SK-N-SH treated with all-trans-retinoic acid at 6 μM for 48 hours (cell line): ENCODE measurements at regions not wholly inside any gene's neighbourhood (a gene's known extent, or its start where the extent isn't known, plus 50 kb on each side); places are given as distances from the start of the nearest gene placed in this dataset.

Source experiments
- ATAC-seq: fragments of 200-7000 bp; cut with Tn5 transposase; 3 replicates; pipeline ENCODE4 v1.9.1; 2020; ENCODE audit warnings: mild to moderate bottlenecking, moderate library complexity
- ARNTL ChIP-seq: fragments of 450-650 bp; formaldehyde crosslinking; IDR thresholded peaks from 2 replicates; pipeline ENCODE4 v1.5.0; 2020; ENCODE audit warnings: low read depth, mild to moderate bottlenecking, moderate library complexity, borderline replicate concordance
- BACH2 ChIP-seq: fragments of 250-450 bp; sonication (Bioruptor Pico); IDR thresholded peaks from 2 replicates; pipeline ENCODE4 v1.9.0; 2021; ENCODE audit warnings: mild to moderate bottlenecking, borderline replicate concordance
- GLIS3 ChIP-seq: fragments of 250-450 bp; sonication (Bioruptor Pico); IDR thresholded peaks from 2 replicates; pipeline ENCODE4 v1.5.0; 2020; ENCODE audit warnings: mild to moderate bottlenecking, moderate library complexity
- OSR1 ChIP-seq: fragments of 250-450 bp; sonication (Bioruptor Pico); IDR thresholded peaks from 2 replicates; pipeline ENCODE4 v1.8.0; 2022; ENCODE audit warnings: moderate library complexity, mild to moderate bottlenecking, inconsistent platforms
- PATZ1 ChIP-seq: fragments of 250-450 bp; sonication (Bioruptor Pico); IDR thresholded peaks from 2 replicates; pipeline ENCODE4 v1.8.0; 2020; ENCODE audit warnings: mild to moderate bottlenecking, moderate library complexity, borderline replicate concordance
- PPARA ChIP-seq: fragments of 250-450 bp; sonication (Bioruptor Pico); IDR thresholded peaks from 2 replicates; pipeline ENCODE4 v1.5.0; 2020; ENCODE audit warnings: mild to moderate bottlenecking, borderline replicate concordance
- RARB ChIP-seq: fragments of 250-450 bp; sonication (Bioruptor Pico); IDR thresholded peaks from 2 replicates; pipeline ENCODE4 v1.8.0; 2021; ENCODE audit warnings: mild to moderate bottlenecking, moderate library complexity
- TOX ChIP-seq: fragments of 250-450 bp; sonication (Bioruptor Pico); IDR thresholded peaks from 2 replicates; pipeline ENCODE4 v1.8.0; 2021; ENCODE audit warnings: mild to moderate bottlenecking, moderate library complexity, borderline replicate concordance
- ZC3H10 ChIP-seq: fragments of 250-450 bp; sonication (Bioruptor Pico); IDR thresholded peaks from 2 replicates; pipeline ENCODE4 v1.5.1; 2021; ENCODE audit warnings: mild to moderate bottlenecking, moderate library complexity
- ZFP3 ChIP-seq: fragments of 250-450 bp; sonication (Bioruptor Pico); IDR thresholded peaks from 2 replicates; pipeline ENCODE4 v1.5.0; 2020; ENCODE audit warnings: mild to moderate bottlenecking, moderate library complexity
- ZNF565 ChIP-seq: fragments of 450-650 bp; formaldehyde crosslinking; conservative IDR thresholded peaks from 2 replicates; pipeline ENCODE4 v1.5.0; 2020; ENCODE audit warnings: low read depth, mild to moderate bottlenecking, moderate library complexity
- ZNF70 ChIP-seq: fragments of 450-650 bp; formaldehyde crosslinking; IDR thresholded peaks from 2 replicates; pipeline ENCODE4 v1.5.0; 2020; ENCODE audit warnings: mild to moderate bottlenecking, moderate library complexity
- ZNF8 ChIP-seq: fragments of 450-650 bp; formaldehyde crosslinking; IDR thresholded peaks from 2 replicates; pipeline ENCODE4 v1.5.0; 2020; ENCODE audit warnings: mild to moderate bottlenecking, moderate library complexity
- TF ChIP-seq, protein P1 (sequence below): fragments of 250-450 bp; sonication (Bioruptor Pico); IDR thresholded peaks from 2 replicates; pipeline ENCODE4 v1.5.0; 2020; ENCODE audit warnings: mild to moderate bottlenecking, moderate library complexity
- TF ChIP-seq, protein P2 (sequence below): fragments of 250-450 bp; sonication (Bioruptor Pico); IDR thresholded peaks from 2 replicates; pipeline ENCODE4 v1.5.1; 2021; ENCODE audit warnings: mild to moderate bottlenecking, moderate library complexity
- TF ChIP-seq, protein P3 (sequence below): fragments of 250-450 bp; sonication (Bioruptor Pico); IDR thresholded peaks from 2 replicates; pipeline ENCODE4 v1.8.0; 2021; ENCODE audit warnings: low read depth, mild to moderate bottlenecking, moderate library complexity, borderline replicate concordance

- ATAC-seq, result peak; percentile 82
- TF ChIP-seq, protein P1, sequence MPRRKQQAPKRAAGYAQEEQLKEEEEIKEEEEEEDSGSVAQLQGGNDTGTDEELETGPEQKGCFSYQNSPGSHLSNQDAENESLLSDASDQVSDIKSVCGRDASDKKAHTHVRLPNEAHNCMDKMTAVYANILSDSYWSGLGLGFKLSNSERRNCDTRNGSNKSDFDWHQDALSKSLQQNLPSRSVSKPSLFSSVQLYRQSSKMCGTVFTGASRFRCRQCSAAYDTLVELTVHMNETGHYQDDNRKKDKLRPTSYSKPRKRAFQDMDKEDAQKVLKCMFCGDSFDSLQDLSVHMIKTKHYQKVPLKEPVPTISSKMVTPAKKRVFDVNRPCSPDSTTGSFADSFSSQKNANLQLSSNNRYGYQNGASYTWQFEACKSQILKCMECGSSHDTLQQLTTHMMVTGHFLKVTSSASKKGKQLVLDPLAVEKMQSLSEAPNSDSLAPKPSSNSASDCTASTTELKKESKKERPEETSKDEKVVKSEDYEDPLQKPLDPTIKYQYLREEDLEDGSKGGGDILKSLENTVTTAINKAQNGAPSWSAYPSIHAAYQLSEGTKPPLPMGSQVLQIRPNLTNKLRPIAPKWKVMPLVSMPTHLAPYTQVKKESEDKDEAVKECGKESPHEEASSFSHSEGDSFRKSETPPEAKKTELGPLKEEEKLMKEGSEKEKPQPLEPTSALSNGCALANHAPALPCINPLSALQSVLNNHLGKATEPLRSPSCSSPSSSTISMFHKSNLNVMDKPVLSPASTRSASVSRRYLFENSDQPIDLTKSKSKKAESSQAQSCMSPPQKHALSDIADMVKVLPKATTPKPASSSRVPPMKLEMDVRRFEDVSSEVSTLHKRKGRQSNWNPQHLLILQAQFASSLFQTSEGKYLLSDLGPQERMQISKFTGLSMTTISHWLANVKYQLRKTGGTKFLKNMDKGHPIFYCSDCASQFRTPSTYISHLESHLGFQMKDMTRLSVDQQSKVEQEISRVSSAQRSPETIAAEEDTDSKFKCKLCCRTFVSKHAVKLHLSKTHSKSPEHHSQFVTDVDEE (CRISPR knock-in tag), result no peak
- TF ChIP-seq ZNF8 (no peak), TOX (CRISPR knock-in tag) (no peak)
These were observed 134.2 kb upstream of the TNFSF4 start for GRCh38 chr1:173341307-173341706.

- no peak for ATAC-seq
- TF ChIP-seq, protein P2, sequence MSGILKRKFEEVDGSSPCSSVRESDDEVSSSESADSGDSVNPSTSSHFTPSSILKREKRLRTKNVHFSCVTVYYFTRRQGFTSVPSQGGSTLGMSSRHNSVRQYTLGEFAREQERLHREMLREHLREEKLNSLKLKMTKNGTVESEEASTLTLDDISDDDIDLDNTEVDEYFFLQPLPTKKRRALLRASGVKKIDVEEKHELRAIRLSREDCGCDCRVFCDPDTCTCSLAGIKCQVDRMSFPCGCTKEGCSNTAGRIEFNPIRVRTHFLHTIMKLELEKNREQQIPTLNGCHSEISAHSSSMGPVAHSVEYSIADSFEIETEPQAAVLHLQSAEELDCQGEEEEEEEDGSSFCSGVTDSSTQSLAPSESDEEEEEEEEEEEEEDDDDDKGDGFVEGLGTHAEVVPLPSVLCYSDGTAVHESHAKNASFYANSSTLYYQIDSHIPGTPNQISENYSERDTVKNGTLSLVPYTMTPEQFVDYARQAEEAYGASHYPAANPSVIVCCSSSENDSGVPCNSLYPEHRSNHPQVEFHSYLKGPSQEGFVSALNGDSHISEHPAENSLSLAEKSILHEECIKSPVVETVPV (CRISPR knock-in tag), result no peak
- TF ChIP-seq PATZ1 (CRISPR knock-in tag) (no peak), ZNF565 (CRISPR knock-in tag) (no peak), RARB (CRISPR knock-in tag) (no peak)
- TF ChIP-seq, protein P3, sequence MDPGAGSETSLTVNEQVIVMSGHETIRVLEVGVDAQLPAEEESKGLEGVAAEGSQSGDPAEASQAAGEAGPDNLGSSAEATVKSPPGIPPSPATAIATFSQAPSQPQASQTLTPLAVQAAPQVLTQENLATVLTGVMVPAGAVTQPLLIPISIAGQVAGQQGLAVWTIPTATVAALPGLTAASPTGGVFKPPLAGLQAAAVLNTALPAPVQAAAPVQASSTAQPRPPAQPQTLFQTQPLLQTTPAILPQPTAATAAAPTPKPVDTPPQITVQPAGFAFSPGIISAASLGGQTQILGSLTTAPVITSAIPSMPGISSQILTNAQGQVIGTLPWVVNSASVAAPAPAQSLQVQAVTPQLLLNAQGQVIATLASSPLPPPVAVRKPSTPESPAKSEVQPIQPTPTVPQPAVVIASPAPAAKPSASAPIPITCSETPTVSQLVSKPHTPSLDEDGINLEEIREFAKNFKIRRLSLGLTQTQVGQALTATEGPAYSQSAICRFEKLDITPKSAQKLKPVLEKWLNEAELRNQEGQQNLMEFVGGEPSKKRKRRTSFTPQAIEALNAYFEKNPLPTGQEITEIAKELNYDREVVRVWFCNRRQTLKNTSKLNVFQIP, result no peak
These were observed 134.8 kb upstream of the TNFSF4 start for GRCh38 chr1:173341971-173342370.

GRCh38 chr1:173342736-173343135 is 134.4 kb upstream of the PRDX6 start:
- ATAC-seq, result no peak
- TF ChIP-seq, protein P3, result no peak
- no peak for TF ChIP-seq ZFP3 (CRISPR knock-in tag)
- TF ChIP-seq PATZ1 (CRISPR knock-in tag), result no peak
- TF ChIP-seq ZNF565 (CRISPR knock-in tag), result no peak
- TF ChIP-seq OSR1 (CRISPR knock-in tag), result no peak
- TF ChIP-seq, protein P1 (CRISPR knock-in tag), result no peak
- TF ChIP-seq TOX (CRISPR knock-in tag), result no peak
- no peak for TF ChIP-seq BACH2
- TF ChIP-seq ARNTL (CRISPR knock-in tag), result no peak
- TF ChIP-seq GLIS3, result no peak
- no peak for TF ChIP-seq PPARA (CRISPR knock-in tag)
- no peak for TF ChIP-seq ZNF70
- no peak for TF ChIP-seq ZC3H10
